CD8-positive, alpha-beta memory T cell (primary cell): ENCODE measurements at regions not wholly inside any gene's neighbourhood (a gene's known extent, or its start where the extent isn't known, plus 50 kb on each side); places are given as distances from the start of the nearest gene placed in this dataset.
"Not testable (repeated sequence)": the region's sequence is repeated elsewhere in the genome, so short reads cannot be mapped to it uniquely, and the experiment has no call there.

Experiments
- CTCF ChIA-PET: fragments of 350-600 bp; sonication (Branson Sonifier 250); formaldehyde crosslinking; loops from one replicate; lab custom pipeline; 2021; ENCODE audit warnings: antibody characterized with exemption; lab: Charles Lee
- POLR2A ChIA-PET: fragments of 350-600 bp; sonication (Branson Sonifier 250); formaldehyde crosslinking; loops from one replicate; lab custom pipeline; 2021; ENCODE audit warnings: antibody characterized with exemption; lab: Charles Lee
- DNase-seq, 5 donors: peaks; one replicate each; pipeline versions ENCODE4 v3.0.0 to v3.0.0-alpha.2; 2020 to 2022; ENCODE audit warnings: mixed read lengths in 1 of 5
- H3K27ac ChIP-seq: one replicate; pipeline ENCODE4 v1.7.0; 2013; ENCODE audit warnings: low read depth, mild to moderate bottlenecking, low read length, moderate library complexity
- H3K27me3 ChIP-seq: 2 replicates; pipeline ENCODE4 v1.7.0; 2013; ENCODE audit warnings: low read length, mild to moderate bottlenecking; ENCODE audit not compliant: insufficient read depth, poor library complexity, severe bottlenecking
- H3K36me3 ChIP-seq: 2 replicates; pipeline ENCODE4 v1.7.0; 2013; ENCODE audit warnings: mild to moderate bottlenecking, low read length, moderate library complexity; ENCODE audit not compliant: insufficient read depth
- H3K4me1 ChIP-seq: 2 replicates; pipeline ENCODE4 v1.7.0; 2013; ENCODE audit warnings: mild to moderate bottlenecking, low read length, moderate library complexity; ENCODE audit not compliant: insufficient read depth
- H3K4me3 ChIP-seq: 2 replicates; pipeline ENCODE4 v1.7.0; 2013; ENCODE audit warnings: mild to moderate bottlenecking, low read length
- H3K9me3 ChIP-seq: 2 replicates; pipeline ENCODE4 v1.7.0; 2013; ENCODE audit warnings: mild to moderate bottlenecking, low read length
- H3K27ac Mint-ChIP-seq, 8 donors: one replicate each; pipeline ENCODE4 v1.8.0; 2020 to 2021; ENCODE audit warnings: mixed read lengths in 8 of 8, mild to moderate bottlenecking in 6 of 8, inconsistent platforms in 3 of 8, moderate library complexity in 3 of 8
- H3K27me3 Mint-ChIP-seq, 2 donors: one replicate each; pipeline ENCODE4 v1.8.0; 2020 to 2021; ENCODE audit warnings: mixed read lengths in 2 of 2, mild to moderate bottlenecking in 1 of 2, moderate library complexity in 1 of 2
- H3K36me3 Mint-ChIP-seq, 3 donors: one replicate each; pipeline ENCODE4 v1.8.0; 2020 to 2021; ENCODE audit warnings: mixed read lengths in 3 of 3, inconsistent platforms in 1 of 3, mild to moderate bottlenecking in 1 of 3
- H3K4me1 Mint-ChIP-seq, 3 donors: one replicate each; pipeline ENCODE4 v1.8.0; 2020 to 2021; ENCODE audit warnings: mixed read lengths in 3 of 3, inconsistent platforms in 1 of 3, mild to moderate bottlenecking in 1 of 3
- H3K4me3 Mint-ChIP-seq, 7 donors: one replicate each; pipeline ENCODE4 v1.8.0; 2020 to 2021; ENCODE audit warnings: mixed read lengths in 7 of 7, mild to moderate bottlenecking in 6 of 7, moderate library complexity in 4 of 7, inconsistent platforms in 2 of 7
- H3K9me3 Mint-ChIP-seq, 5 donors: one replicate each; pipeline ENCODE4 v1.8.0; 2020 to 2022; ENCODE audit warnings: mixed read lengths in 5 of 5, mild to moderate bottlenecking in 3 of 5, moderate library complexity in 2 of 5, inconsistent platforms in 1 of 5

GRCh38 chr14:105917933-105918436 lies 391.6 kb downstream of the TMEM121 start:
- no peak overlapping the region for H3K27ac ChIP-seq
- Mint-ChIP-seq H3K36me3 (no peaks in the 10 kb centered on the region), H3K27me3 (peaks cover 0 to 3% of the 10 kb centered on the region in 2 donors), H3K9me3 (peaks cover 0 to 9% (median 4%) of the 10 kb centered on the region in 5 donors), H3K4me3 (no peak overlapping the region), H3K4me1 (no peaks in the 10 kb centered on the region), H3K27ac (peak overlapping the region in 1 of 8 donors; percentile 32)
- DNase-seq, result no peak
- H3K4me1 ChIP-seq, result no peaks in the 10 kb centered on the region
- H3K4me3 ChIP-seq, result no peak overlapping the region
- no peaks in the 10 kb centered on the region for H3K27me3 ChIP-seq
- ChIA-PET POLR2A (no interaction called here), CTCF (no interaction called here)
- H3K36me3 ChIP-seq, result no peaks in the 10 kb centered on the region
- H3K9me3 ChIP-seq, result no peaks in the 10 kb centered on the region

GRCh38 chr14:105918496-105919262 lies 392.3 kb downstream of the TMEM121 start:
- POLR2A ChIA-PET, result no interaction called here
- Histone ChIP-seq H3K9me3 (no peaks in the 10 kb centered on the region), H3K27me3 (no peaks in the 10 kb centered on the region), H3K4me1 (no peaks in the 10 kb centered on the region), H3K4me3 (no peak overlapping the region), H3K27ac (no peak overlapping the region), H3K36me3 (no peaks in the 10 kb centered on the region)
- H3K27ac Mint-ChIP-seq, result no peak overlapping the region
- H3K9me3 Mint-ChIP-seq, result peaks cover 0 to 9% (median 4%) of the 10 kb centered on the region in 5 donors
- no peak for DNase-seq
- peaks cover 0 to 3% of the 10 kb centered on the region in 2 donors for H3K27me3 Mint-ChIP-seq
- CTCF ChIA-PET, result no interaction called here
- H3K4me1 Mint-ChIP-seq, result no peaks in the 10 kb centered on the region
- no peaks in the 10 kb centered on the region for H3K36me3 Mint-ChIP-seq
- H3K4me3 Mint-ChIP-seq, result no peak overlapping the region

- Mint-ChIP-seq H3K4me3 (no peak overlapping the region), H3K36me3 (no peaks in the 10 kb centered on the region), H3K9me3 (peaks cover 0 to 9% (median 4%) of the 10 kb centered on the region in 5 donors), H3K27me3 (peaks cover 0 to 3% of the 10 kb centered on the region in 2 donors), H3K4me1 (no peaks in the 10 kb centered on the region), H3K27ac (no peak overlapping the region)
- H3K4me1 ChIP-seq, result no peaks in the 10 kb centered on the region
- POLR2A ChIA-PET, result no interaction called here
- H3K4me3 ChIP-seq, result no peak overlapping the region
- no peak overlapping the region for H3K27ac ChIP-seq
- CTCF ChIA-PET, result no interaction called here
- no peaks in the 10 kb centered on the region for H3K36me3 ChIP-seq
- H3K27me3 ChIP-seq, result no peaks in the 10 kb centered on the region
- H3K9me3 ChIP-seq, result no peaks in the 10 kb centered on the region
- DNase-seq, result no peak
These were observed 393.2 kb downstream of the TMEM121 start for GRCh38 chr14:105919458-105920150.

- H3K36me3 Mint-ChIP-seq, H3K9me3 Mint-ChIP-seq, DNase-seq: not testable (repeated sequence)
These were observed 393.8 kb downstream of the TMEM121 start for GRCh38 chr14:105920151-105920700.

GRCh38 chr14:105920803-105921755 lies 394.7 kb downstream of the TMEM121 start:
- H3K4me3 Mint-ChIP-seq, H3K4me1 Mint-ChIP-seq, H3K36me3 ChIP-seq, H3K27ac Mint-ChIP-seq, H3K36me3 Mint-ChIP-seq, DNase-seq, H3K27ac ChIP-seq, POLR2A ChIA-PET, H3K9me3 Mint-ChIP-seq, H3K4me1 ChIP-seq, H3K27me3 ChIP-seq, H3K27me3 Mint-ChIP-seq, CTCF ChIA-PET, H3K9me3 ChIP-seq, H3K4me3 ChIP-seq: not testable (repeated sequence)

More at GRCh38 chr14:105920151-105920700, 393.8 kb downstream of the TMEM121 start:
- CTCF ChIA-PET, H3K9me3 ChIP-seq, H3K4me1 Mint-ChIP-seq, H3K4me1 ChIP-seq, H3K27ac Mint-ChIP-seq, H3K27ac ChIP-seq, H3K4me3 Mint-ChIP-seq, POLR2A ChIA-PET, H3K36me3 ChIP-seq, H3K27me3 Mint-ChIP-seq, H3K27me3 ChIP-seq, H3K4me3 ChIP-seq: not testable (repeated sequence)

GRCh38 chr14:105921781-105922180 lies 395.4 kb downstream of the TMEM121 start:
- H3K4me1 ChIP-seq, H3K36me3 Mint-ChIP-seq, H3K27me3 Mint-ChIP-seq, DNase-seq, H3K27ac ChIP-seq, H3K4me3 ChIP-seq, H3K27ac Mint-ChIP-seq, H3K4me1 Mint-ChIP-seq, H3K27me3 ChIP-seq, H3K9me3 Mint-ChIP-seq, H3K36me3 ChIP-seq, H3K4me3 Mint-ChIP-seq, H3K9me3 ChIP-seq, POLR2A ChIA-PET, CTCF ChIA-PET: not testable (repeated sequence)

- H3K27ac ChIP-seq, CTCF ChIA-PET, H3K9me3 Mint-ChIP-seq, H3K4me3 Mint-ChIP-seq, H3K36me3 Mint-ChIP-seq, H3K27me3 Mint-ChIP-seq, H3K27me3 ChIP-seq, H3K36me3 ChIP-seq, POLR2A ChIA-PET, DNase-seq, H3K4me3 ChIP-seq, H3K4me1 Mint-ChIP-seq, H3K27ac Mint-ChIP-seq, H3K9me3 ChIP-seq, H3K4me1 ChIP-seq: not testable (repeated sequence)
These were observed 397.3 kb downstream of the TMEM121 start for GRCh38 chr14:105923520-105924191.
